A673 (cell line): ENCODE measurements at regions not wholly inside any gene's neighbourhood (a gene's known extent, or its start where the extent isn't known, plus 50 kb on each side); places are given as distances from the start of the nearest gene placed in this dataset.

ENCODE experiments used
- BruUV-seq: library from RNA; stranded (reverse); fragments of 400-500 nt; replicated peaks from 2 replicates; lab custom pipeline; 2021; lab: Mats Ljungman, UMichigan
- CTCF ChIA-PET: fragments of 300-600 bp; sonication (Branson Sonifier 250); formaldehyde crosslinking; loops from one replicate; lab custom pipeline; 2022; ENCODE audit warnings: antibody characterized with exemption; lab: Charles Lee
- POLR2A ChIA-PET: fragments of 300-600 bp; sonication (Branson Sonifier 250); formaldehyde crosslinking; loops from one replicate; lab custom pipeline; 2022; ENCODE audit warnings: antibody characterized with exemption; ENCODE audit not compliant: low non-redundant PET; lab: Charles Lee
- DNase-seq: peaks from one replicate; pipeline ENCODE4 v3.0.0-alpha.2; 2015; ENCODE audit warnings: low spot score
- H3K27ac ChIP-seq: fragments of 200-600 bp; sonication (generic); 2 replicates; pipeline ENCODE4 v1.5.1; 2016; ENCODE audit warnings: mixed run types, low read depth, mild to moderate bottlenecking, mixed read lengths, antibody characterized with exemption, low read length; ENCODE audit not compliant: poor library complexity, severe bottlenecking
- H3K27me3 ChIP-seq: fragments of 200-600 bp; sonication (generic); replicated peaks from 2 replicates; pipeline ENCODE4 v1.6.1; 2017; ENCODE audit warnings: mixed run types, low read depth, mild to moderate bottlenecking, mixed read lengths, antibody characterized with exemption, low read length; ENCODE audit not compliant: insufficient read depth, poor library complexity
- H3K36me3 ChIP-seq: fragments of 200-600 bp; sonication (generic); 2 replicates; pipeline ENCODE4 v1.6.1; 2016; ENCODE audit warnings: mixed run types, mild to moderate bottlenecking, mixed read lengths, antibody characterized with exemption, low read length; ENCODE audit not compliant: insufficient read depth, poor library complexity, severe bottlenecking
- H3K4me1 ChIP-seq: fragments of 200-600 bp; sonication (generic); 2 replicates; pipeline ENCODE4 v1.6.1; 2017; ENCODE audit warnings: mixed run types, mild to moderate bottlenecking, mixed read lengths, antibody characterized with exemption, low read length; ENCODE audit not compliant: insufficient read depth, poor library complexity, severe bottlenecking
- H3K4me3 ChIP-seq: fragments of 200-600 bp; sonication (generic); 2 replicates; pipeline ENCODE4 v1.5.1; 2016; ENCODE audit warnings: low read depth, mixed run types, mild to moderate bottlenecking, mixed read lengths, low read length; ENCODE audit not compliant: poor library complexity, severe bottlenecking
- H3K9me3 ChIP-seq: fragments of 200-600 bp; sonication (generic); 2 replicates; pipeline ENCODE4 v1.6.1; 2016; ENCODE audit warnings: mixed run types, low read depth, mild to moderate bottlenecking, mixed read lengths, antibody characterized with exemption, low read length; ENCODE audit not compliant: poor library complexity, severe bottlenecking
- CTCF ChIP-seq: fragments of 300-800, 200-600 bp; sonication (generic); conservative IDR thresholded peaks from 2 replicates; pipeline ENCODE4 v1.5.1; 2017; ENCODE audit warnings: low read depth, mild to moderate bottlenecking, antibody characterized with exemption, low read length, moderate library complexity, mixed read lengths
- EZH2 ChIP-seq: fragments of 200-600 bp; sonication (generic); IDR thresholded peaks from 2 replicates; pipeline ENCODE4 v1.6.1; 2017; ENCODE audit warnings: borderline replicate concordance, low read depth, mild to moderate bottlenecking, mixed read lengths, antibody characterized with exemption, low read length; ENCODE audit not compliant: poor library complexity, severe bottlenecking
- intact Hi-C: fragments of 100-400 bp; cut with micrococcal nuclease; formaldehyde crosslinking; loops from one replicate; pipeline ENCODE4 v1.10.0; 2022; ENCODE audit not compliant: unreplicated experiment

GRCh38 chr6:135740580-135740979 lies 110.9 kb upstream of the PDE7B start:
- TF ChIP-seq CTCF: no peak
- H3K4me3 ChIP-seq: no peak overlapping the region
- H3K27ac ChIP-seq: no peak overlapping the region
- POLR2A ChIA-PET: no interaction called here
- no peaks in the 10 kb centered on the region for H3K9me3 ChIP-seq
- no peaks in the 10 kb centered on the region for H3K4me1 ChIP-seq
- CTCF ChIA-PET: no interaction called here
- no peak for DNase-seq
- H3K27me3 ChIP-seq: peaks cover 58% of the 10 kb centered on the region
- intact Hi-C loops: no loop called here
- no TSS peak for BruUV-seq
- no peaks in the 10 kb centered on the region for H3K36me3 ChIP-seq

- DNase-seq: no peak
- intact Hi-C loops: no loop called here
- no peak overlapping the region for H3K27ac ChIP-seq
- CTCF ChIA-PET: no interaction called here
- no peaks in the 10 kb centered on the region for H3K36me3 ChIP-seq
- no peaks in the 10 kb centered on the region for H3K9me3 ChIP-seq
- H3K4me1 ChIP-seq: no peaks in the 10 kb centered on the region
- POLR2A ChIA-PET: no interaction called here
- TF ChIP-seq CTCF: 0 out of 2 replicates have a peak, but pooled peaks have one; percentile 26
- no peak for TF ChIP-seq EZH2
- H3K27me3 ChIP-seq: peaks cover 52% of the 10 kb centered on the region
- H3K4me3 ChIP-seq: no peak overlapping the region
- BruUV-seq: no TSS peak
These were observed 108.0 kb upstream of the PDE7B start for GRCh38 chr6:135743476-135743875.

- Histone ChIP-seq H3K4me1 (no peaks in the 10 kb centered on the region), H3K27ac (no peak overlapping the region), H3K9me3 (no peaks in the 10 kb centered on the region), H3K4me3 (no peak overlapping the region), H3K36me3 (no peaks in the 10 kb centered on the region), H3K27me3 (peaks cover 51% of the 10 kb centered on the region)
- POLR2A ChIA-PET: no interaction called here
- CTCF ChIA-PET: no interaction called here
- DNase-seq: no peak
- no peak for TF ChIP-seq EZH2
- TF ChIP-seq CTCF: no peak
- no TSS peak for BruUV-seq
- intact Hi-C loops: no loop called here
These were observed 103.3 kb upstream of the PDE7B start for GRCh38 chr6:135748189-135748588.
